ENCODE measurements at regions not wholly inside any gene's neighbourhood (a gene's known extent, or its start where the extent isn't known, plus 50 kb on each side); places are given as distances from the start of the nearest gene placed in this dataset.

- H3K9me3 Mint-ChIP-seq, result peaks cover 13% of the 10 kb centered on the region
- H3K27me3 Mint-ChIP-seq (ENCODE audit: low read depth), result peaks cover 30% of the 10 kb centered on the region
- no peaks in the 10 kb centered on the region for H3K4me1 Mint-ChIP-seq (ENCODE audit: low read depth)
- no peak overlapping the region for H3K27ac Mint-ChIP-seq
- no peaks in the 10 kb centered on the region for H3K36me3 Mint-ChIP-seq (ENCODE audit: low read depth)
- H3K4me3 Mint-ChIP-seq, result no peak overlapping the region
These were observed 116.8 kb downstream of the OGFRL1 start for GRCh38 chr6:71405416-71405815.

- Mint-ChIP-seq H3K27ac (no peak overlapping the region), H3K4me1 (ENCODE audit: low read depth) (no peaks in the 10 kb centered on the region), H3K27me3 (ENCODE audit: low read depth) (peaks cover 30% of the 10 kb centered on the region), H3K36me3 (ENCODE audit: low read depth) (no peaks in the 10 kb centered on the region), H3K4me3 (no peak overlapping the region), H3K9me3 (peaks cover 18% of the 10 kb centered on the region)
These were observed 118.6 kb downstream of the OGFRL1 start for GRCh38 chr6:71406865-71407860.

- peaks cover 27% of the 10 kb centered on the region for H3K27me3 Mint-ChIP-seq (ENCODE audit: low read depth)
- peaks cover 21% of the 10 kb centered on the region for H3K9me3 Mint-ChIP-seq
- no peaks in the 10 kb centered on the region for H3K4me1 Mint-ChIP-seq (ENCODE audit: low read depth)
- H3K4me3 Mint-ChIP-seq, result no peak overlapping the region
- no peak overlapping the region for H3K27ac Mint-ChIP-seq
- H3K36me3 Mint-ChIP-seq (ENCODE audit: low read depth), result no peaks in the 10 kb centered on the region
These were observed 120.4 kb downstream of the OGFRL1 start for GRCh38 chr6:71408787-71409723.

- Mint-ChIP-seq H3K27ac (no peak overlapping the region), H3K9me3 (peaks cover 21% of the 10 kb centered on the region), H3K4me3 (no peak overlapping the region), H3K27me3 (ENCODE audit: low read depth) (peaks cover 32% of the 10 kb centered on the region), H3K36me3 (ENCODE audit: low read depth) (no peaks in the 10 kb centered on the region), H3K4me1 (ENCODE audit: low read depth) (no peaks in the 10 kb centered on the region)
These were observed 121.6 kb downstream of the OGFRL1 start for GRCh38 chr6:71410164-71410566.

- Mint-ChIP-seq H3K4me1 (ENCODE audit: low read depth) (no peaks in the 10 kb centered on the region), H3K9me3 (peaks cover 21% of the 10 kb centered on the region), H3K27ac (no peak overlapping the region), H3K4me3 (no peak overlapping the region), H3K36me3 (ENCODE audit: low read depth) (no peaks in the 10 kb centered on the region), H3K27me3 (ENCODE audit: low read depth) (peaks cover 36% of the 10 kb centered on the region)
These were observed 122.1 kb downstream of the OGFRL1 start for GRCh38 chr6:71410681-71411080.

GRCh38 chr6:71411882-71412281 lies 123.3 kb downstream of the OGFRL1 start:
- H3K9me3 Mint-ChIP-seq, result peaks cover 21% of the 10 kb centered on the region
- no peaks in the 10 kb centered on the region for H3K4me1 Mint-ChIP-seq (ENCODE audit: low read depth)
- no peak overlapping the region for H3K27ac Mint-ChIP-seq
- no peak overlapping the region for H3K4me3 Mint-ChIP-seq
- H3K27me3 Mint-ChIP-seq (ENCODE audit: low read depth), result peaks cover 27% of the 10 kb centered on the region
- no peaks in the 10 kb centered on the region for H3K36me3 Mint-ChIP-seq (ENCODE audit: low read depth)

- H3K27me3 Mint-ChIP-seq (ENCODE audit: low read depth), result peaks cover 28% of the 10 kb centered on the region
- peaks cover 21% of the 10 kb centered on the region for H3K9me3 Mint-ChIP-seq
- H3K4me1 Mint-ChIP-seq (ENCODE audit: low read depth), result no peaks in the 10 kb centered on the region
- no peaks in the 10 kb centered on the region for H3K36me3 Mint-ChIP-seq (ENCODE audit: low read depth)
- no peak overlapping the region for H3K27ac Mint-ChIP-seq
- H3K4me3 Mint-ChIP-seq, result no peak overlapping the region
These were observed 124.0 kb downstream of the OGFRL1 start for GRCh38 chr6:71412559-71413140.

- no peak overlapping the region for H3K4me3 Mint-ChIP-seq
- peaks cover 40% of the 10 kb centered on the region for H3K27me3 Mint-ChIP-seq (ENCODE audit: low read depth)
- no peak overlapping the region for H3K27ac Mint-ChIP-seq
- H3K4me1 Mint-ChIP-seq (ENCODE audit: low read depth), result no peaks in the 10 kb centered on the region
- peaks cover 12% of the 10 kb centered on the region for H3K9me3 Mint-ChIP-seq
- no peaks in the 10 kb centered on the region for H3K36me3 Mint-ChIP-seq (ENCODE audit: low read depth)
These were observed 125.9 kb downstream of the OGFRL1 start for GRCh38 chr6:71414486-71414885.

- H3K36me3 Mint-ChIP-seq (ENCODE audit: low read depth), result peaks cover 2% of the 10 kb centered on the region
- no peak overlapping the region for H3K4me3 Mint-ChIP-seq
- no peak overlapping the region for H3K27ac Mint-ChIP-seq
- H3K27me3 Mint-ChIP-seq (ENCODE audit: low read depth), result peaks cover 62% of the 10 kb centered on the region
- H3K4me1 Mint-ChIP-seq (ENCODE audit: low read depth), result no peaks in the 10 kb centered on the region
- no peaks in the 10 kb centered on the region for H3K9me3 Mint-ChIP-seq
These were observed 130.8 kb downstream of the OGFRL1 start for GRCh38 chr6:71419217-71420094.

- Mint-ChIP-seq H3K9me3 (no peaks in the 10 kb centered on the region), H3K36me3 (ENCODE audit: low read depth) (peaks cover 2% of the 10 kb centered on the region), H3K4me3 (no peak overlapping the region), H3K27ac (no peak overlapping the region), H3K4me1 (ENCODE audit: low read depth) (no peaks in the 10 kb centered on the region), H3K27me3 (ENCODE audit: low read depth) (peaks cover 58% of the 10 kb centered on the region)
These were observed 131.6 kb downstream of the OGFRL1 start for GRCh38 chr6:71420095-71420692.

- H3K27ac Mint-ChIP-seq, result no peak overlapping the region
- no peak overlapping the region for H3K4me3 Mint-ChIP-seq
- H3K27me3 Mint-ChIP-seq (ENCODE audit: low read depth), result peaks cover 53% of the 10 kb centered on the region
- H3K4me1 Mint-ChIP-seq (ENCODE audit: low read depth), result no peaks in the 10 kb centered on the region
- H3K9me3 Mint-ChIP-seq, result no peaks in the 10 kb centered on the region
- H3K36me3 Mint-ChIP-seq (ENCODE audit: low read depth), result peaks cover 2% of the 10 kb centered on the region
These were observed 132.2 kb downstream of the OGFRL1 start for GRCh38 chr6:71420693-71421328.

- peaks cover 53% of the 10 kb centered on the region for H3K27me3 Mint-ChIP-seq (ENCODE audit: low read depth)
- H3K36me3 Mint-ChIP-seq (ENCODE audit: low read depth), result peaks cover 2% of the 10 kb centered on the region
- H3K9me3 Mint-ChIP-seq, result no peaks in the 10 kb centered on the region
- H3K4me3 Mint-ChIP-seq, result no peak overlapping the region
- H3K27ac Mint-ChIP-seq, result no peak overlapping the region
- H3K4me1 Mint-ChIP-seq (ENCODE audit: low read depth), result no peaks in the 10 kb centered on the region
These were observed 133.0 kb downstream of the OGFRL1 start for GRCh38 chr6:71421611-71422010.

- Mint-ChIP-seq H3K27ac (no peak overlapping the region), H3K27me3 (ENCODE audit: low read depth) (peaks cover 9% of the 10 kb centered on the region), H3K4me3 (no peak overlapping the region), H3K36me3 (ENCODE audit: low read depth) (no peaks in the 10 kb centered on the region), H3K9me3 (no peaks in the 10 kb centered on the region), H3K4me1 (ENCODE audit: low read depth) (no peaks in the 10 kb centered on the region)
These were observed 141.4 kb downstream of the OGFRL1 start for GRCh38 chr6:71430018-71430417.
